Keratinocyte (primary cell): ENCODE measurements at regions not wholly inside any gene's neighbourhood (a gene's known extent, or its start where the extent isn't known, plus 50 kb on each side); places are given as distances from the start of the nearest gene placed in this dataset.

Experiments used
- DNase-seq: peaks from one replicate; pipeline ENCODE4 v3.0.0-alpha.2; 2011; ENCODE audit warnings: low read depth, missing footprints, low spot score
- FAIRE-seq: peaks from 2 replicates; lab custom pipeline; 2011; peaks lifted over from hg19 to GRCh38; lab: Jason Lieb, UNC
- H2AFZ ChIP-seq: 2 replicates; pipeline ENCODE4 v1.6.0; 2012; ENCODE audit warnings: low read length, control low read depth, inconsistent platforms; ENCODE audit not compliant: control insufficient read depth
- H3K27ac ChIP-seq: 2 replicates; pipeline ENCODE4 v1.5.1; 2011; ENCODE audit warnings: low read length; ENCODE audit not compliant: control insufficient read depth, insufficient read depth
- H3K27me3 ChIP-seq: 3 replicates; pipeline ENCODE4 v1.6.0; 2011; ENCODE audit warnings: low read length; ENCODE audit not compliant: control insufficient read depth, insufficient read depth; ENCODE audit errors: extremely low read depth
- H3K36me3 ChIP-seq, 2 experiments: 2 replicates in 1 of 2; 3 replicates in 1 of 2; pipeline ENCODE4 v1.5.1; 2011; ENCODE audit warnings: low read length in 2 of 2, mild to moderate bottlenecking in 1 of 2; ENCODE audit not compliant: control insufficient read depth in 2 of 2, insufficient read depth in 2 of 2; ENCODE audit errors: extremely low read depth in 1 of 2
- H3K4me1 ChIP-seq: 3 replicates; pipeline ENCODE4 v1.5.1; 2011; ENCODE audit warnings: low read length; ENCODE audit not compliant: control insufficient read depth, insufficient read depth; ENCODE audit errors: extremely low read depth
- H3K4me2 ChIP-seq: 3 replicates; pipeline ENCODE4 v1.6.0; 2011; ENCODE audit warnings: low read depth, low read length; ENCODE audit not compliant: control insufficient read depth, insufficient read depth; ENCODE audit errors: extremely low read depth
- H3K4me3 ChIP-seq, 3 experiments: fragments of 200-600 bp in 1 of 3; sonication (generic) in 1 of 3; 2 replicates in 2 of 3; 3 replicates in 1 of 3; pipeline ENCODE4 v1.5.1; 2011 to 2016; ENCODE audit warnings: low read length in 3 of 3, mild to moderate bottlenecking in 3 of 3, control low read depth in 2 of 3, inconsistent platforms in 1 of 3, low read depth in 1 of 3, mixed read lengths in 1 of 3, mixed run types in 1 of 3, moderate library complexity in 1 of 3; ENCODE audit not compliant: control insufficient read depth in 2 of 3, insufficient read depth in 2 of 3; ENCODE audit errors: extremely low read depth in 1 of 3
- H3K79me2 ChIP-seq: 2 replicates; pipeline ENCODE4 v1.6.0; 2012; ENCODE audit warnings: low read length; ENCODE audit not compliant: control insufficient read depth, insufficient read depth
- H3K9ac ChIP-seq: 3 replicates; pipeline ENCODE4 v1.6.0; 2011; ENCODE audit warnings: low read length; ENCODE audit not compliant: control insufficient read depth, insufficient read depth; ENCODE audit errors: extremely low read depth
- H3K9me1 ChIP-seq: 3 replicates; pipeline ENCODE4 v1.6.0; 2011; ENCODE audit warnings: low read length; ENCODE audit not compliant: control insufficient read depth, insufficient read depth; ENCODE audit errors: extremely low read depth
- H3K9me3 ChIP-seq: 2 replicates; pipeline ENCODE4 v1.5.1; 2012; ENCODE audit warnings: low read depth, low read length; ENCODE audit not compliant: control insufficient read depth
- H4K20me1 ChIP-seq: 3 replicates; pipeline ENCODE4 v1.6.0; 2011; ENCODE audit warnings: low read length; ENCODE audit not compliant: control insufficient read depth, insufficient read depth; ENCODE audit errors: extremely low read depth
- EZH2 ChIP-seq: IDR thresholded peaks from one replicate; pipeline ENCODE4 v1.6.1; 2012; ENCODE audit warnings: inconsistent platforms, mild to moderate bottlenecking, low read length, moderate library complexity
- dilution Hi-C: fragments of 300-500 bp; cut with MboI; formaldehyde crosslinking; loops from one replicate; pipeline ENCODE4 v1.7.0; 2020; ENCODE audit warnings: low sequenced_read_pairs; ENCODE audit not compliant: extremely low pct_ligation_motif_present
- TF ChIP-seq, protein P1 (sequence below), 3 experiments: IDR thresholded peaks in 1 of 3; conservative IDR thresholded peaks in 1 of 3; optimal IDR thresholded peaks in 1 of 3; 2 replicates in 2 of 3; 3 replicates in 1 of 3; pipeline versions ENCODE3 to v1.5.1; 2011; ENCODE audit warnings: low read length in 3 of 3, mild to moderate bottlenecking in 3 of 3, moderate library complexity in 2 of 3, control low read depth in 1 of 3, inconsistent platforms in 1 of 3; ENCODE audit not compliant: insufficient read depth in 2 of 3; ENCODE audit errors: extremely low read depth in 1 of 3

- Histone ChIP-seq H3K9me1 (no peaks in the 10 kb centered on the region), H4K20me1 (no peaks in the 10 kb centered on the region), H3K4me2 (no peak overlapping the region), H3K27me3 (no peaks in the 10 kb centered on the region), H3K4me1 (no peaks in the 10 kb centered on the region), H3K79me2 (no peaks in the 10 kb centered on the region), H3K4me3 (no peak overlapping the region), H3K9ac (no peak overlapping the region), H2AFZ (no peak overlapping the region), H3K27ac (no peak overlapping the region), H3K36me3 (no peaks in the 10 kb centered on the region), H3K9me3 (no peaks in the 10 kb centered on the region)
- dilution Hi-C loops = no loop called here
- no peak for FAIRE-seq
- DNase-seq = no peak
- TF ChIP-seq, protein P1, sequence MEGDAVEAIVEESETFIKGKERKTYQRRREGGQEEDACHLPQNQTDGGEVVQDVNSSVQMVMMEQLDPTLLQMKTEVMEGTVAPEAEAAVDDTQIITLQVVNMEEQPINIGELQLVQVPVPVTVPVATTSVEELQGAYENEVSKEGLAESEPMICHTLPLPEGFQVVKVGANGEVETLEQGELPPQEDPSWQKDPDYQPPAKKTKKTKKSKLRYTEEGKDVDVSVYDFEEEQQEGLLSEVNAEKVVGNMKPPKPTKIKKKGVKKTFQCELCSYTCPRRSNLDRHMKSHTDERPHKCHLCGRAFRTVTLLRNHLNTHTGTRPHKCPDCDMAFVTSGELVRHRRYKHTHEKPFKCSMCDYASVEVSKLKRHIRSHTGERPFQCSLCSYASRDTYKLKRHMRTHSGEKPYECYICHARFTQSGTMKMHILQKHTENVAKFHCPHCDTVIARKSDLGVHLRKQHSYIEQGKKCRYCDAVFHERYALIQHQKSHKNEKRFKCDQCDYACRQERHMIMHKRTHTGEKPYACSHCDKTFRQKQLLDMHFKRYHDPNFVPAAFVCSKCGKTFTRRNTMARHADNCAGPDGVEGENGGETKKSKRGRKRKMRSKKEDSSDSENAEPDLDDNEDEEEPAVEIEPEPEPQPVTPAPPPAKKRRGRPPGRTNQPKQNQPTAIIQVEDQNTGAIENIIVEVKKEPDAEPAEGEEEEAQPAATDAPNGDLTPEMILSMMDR (optimal IDR thresholded peaks at IDR 0.05 in 1 of 3, IDR thresholded peaks at IDR 0.05 in 1 of 3, conservative IDR thresholded peaks at IDR 0.05 in 1 of 3; ENCODE audit: extremely low read depth in 1 of 3, insufficient read depth in 2 of 3, low read length in 3 of 3) = no peak
- no peak for TF ChIP-seq EZH2
Observed at GRCh38 chr6:25147223-25147622, 132.0 kb upstream of the CARMIL1 start.

DNA sequence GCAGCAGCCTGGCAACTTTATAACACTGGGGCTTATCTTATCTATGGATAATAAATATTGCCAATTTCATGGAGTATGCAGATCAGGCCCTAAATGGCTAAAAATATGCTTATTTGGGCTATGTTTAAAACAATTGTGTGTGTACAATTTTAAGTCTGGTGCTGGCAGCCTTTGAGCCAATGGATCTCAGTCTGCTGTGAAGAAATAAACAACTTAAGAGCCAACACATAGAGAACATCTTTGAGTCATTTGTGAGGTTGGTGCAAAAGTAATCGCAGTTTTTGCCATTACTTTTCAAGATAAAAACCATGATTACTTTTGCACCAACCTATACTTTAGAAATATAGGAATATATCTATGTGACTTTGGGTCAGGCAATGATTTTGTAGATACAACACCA is 129.1 kb upstream of the CARMIL1 start:
- TF ChIP-seq, protein P1 (optimal IDR thresholded peaks at IDR 0.05 in 1 of 3, IDR thresholded peaks at IDR 0.05 in 1 of 3, conservative IDR thresholded peaks at IDR 0.05 in 1 of 3; ENCODE audit: extremely low read depth in 1 of 3, insufficient read depth in 2 of 3, low read length in 3 of 3) = no peak
- no peak for TF ChIP-seq EZH2
- H3K9ac ChIP-seq = no peak overlapping the region
- H3K36me3 ChIP-seq = no peaks in the 10 kb centered on the region
- no peaks in the 10 kb centered on the region for H3K27me3 ChIP-seq
- no peaks in the 10 kb centered on the region for H4K20me1 ChIP-seq
- H3K9me1 ChIP-seq = no peaks in the 10 kb centered on the region
- no peak overlapping the region for H3K27ac ChIP-seq
- DNase-seq = no peak
- H3K9me3 ChIP-seq = no peaks in the 10 kb centered on the region
- H3K4me2 ChIP-seq = no peak overlapping the region
- no peak for FAIRE-seq
- dilution Hi-C loops = no loop called here
- H3K79me2 ChIP-seq = no peaks in the 10 kb centered on the region
- no peaks in the 10 kb centered on the region for H3K4me1 ChIP-seq
- H2AFZ ChIP-seq = no peak overlapping the region
- H3K4me3 ChIP-seq = no peak overlapping the region
